CD14-positive monocyte (primary cell): ENCODE measurements at regions not wholly inside any gene's neighbourhood (a gene's known extent, or its start where the extent isn't known, plus 50 kb on each side); places are given as distances from the start of the nearest gene placed in this dataset.
A peak's percentile ranks its signal among the peaks of the same experiment; 100 is the strongest.

ENCODE experiments used
- DNase-seq, 3 donors: peaks; one replicate each; pipeline ENCODE4 v3.0.0-alpha.2; 2011 to 2022
- H2AFZ ChIP-seq: 2 replicates; pipeline ENCODE4 v1.6.0; 2012; ENCODE audit warnings: mild to moderate bottlenecking, low read depth, low read length, inconsistent platforms; ENCODE audit not compliant: insufficient read depth, poor library complexity, severe bottlenecking
- H3K27ac ChIP-seq, 2 donors: 1 replicate in 1 of 2; 2 replicates in 1 of 2; pipeline ENCODE4 v1.5.1; 2012 to 2013; ENCODE audit warnings: low read length in 2 of 2, control low read depth in 1 of 2, inconsistent platforms in 1 of 2, low read depth in 1 of 2, mild to moderate bottlenecking in 1 of 2
- H3K27me3 ChIP-seq, 2 donors: one replicate each; pipeline versions ENCODE4 v1.6.0 to v1.6.1; 2011 to 2013; ENCODE audit warnings: low read length in 2 of 2; ENCODE audit not compliant: control insufficient read depth in 2 of 2, insufficient read depth in 2 of 2
- H3K36me3 ChIP-seq, 2 donors: replicated peaks in 1 of 2; 1 replicate in 1 of 2; 2 replicates in 1 of 2; pipeline versions ENCODE4 v1.5.1 to v1.6.1; 2012 to 2013; ENCODE audit warnings: low read length in 2 of 2, control low read depth in 1 of 2, inconsistent platforms in 1 of 2, mild to moderate bottlenecking in 1 of 2; ENCODE audit not compliant: insufficient read depth in 2 of 2, control insufficient read depth in 1 of 2
- H3K4me1 ChIP-seq, 2 donors: 1 replicate in 1 of 2; 2 replicates in 1 of 2; pipeline versions ENCODE4 v1.5.1 to v1.6.1; 2012 to 2013; ENCODE audit warnings: low read length in 2 of 2, control low read depth in 1 of 2, inconsistent platforms in 1 of 2, mild to moderate bottlenecking in 1 of 2, moderate library complexity in 1 of 2; ENCODE audit not compliant: insufficient read depth in 2 of 2, control insufficient read depth in 1 of 2
- H3K4me2 ChIP-seq: replicated peaks from 2 replicates; pipeline ENCODE3; 2012; ENCODE audit warnings: low read length, moderate library complexity, mild to moderate bottlenecking; ENCODE audit not compliant: poor library complexity, severe bottlenecking; ENCODE audit errors: extremely low read depth
- H3K4me3 ChIP-seq, 3 experiments: fragments of 200-600 bp in 1 of 3; sonication (generic) in 1 of 3; replicated peaks in 1 of 3; 1 replicate in 2 of 3; 2 replicates in 1 of 3; pipeline ENCODE4 v1.5.1; 2011 to 2013; ENCODE audit warnings: low read length in 3 of 3, mild to moderate bottlenecking in 3 of 3, control low read depth in 2 of 3, low read depth in 2 of 3, inconsistent platforms in 1 of 3, moderate library complexity in 1 of 3
- H3K79me2 ChIP-seq: 2 replicates; pipeline ENCODE4 v1.6.0; 2012; ENCODE audit warnings: mild to moderate bottlenecking, control low read depth, inconsistent platforms, low read length, moderate library complexity; ENCODE audit not compliant: insufficient read depth
- H3K9ac ChIP-seq: 2 replicates; pipeline ENCODE4 v1.6.0; 2017; ENCODE audit warnings: low read length, mild to moderate bottlenecking; ENCODE audit not compliant: insufficient read depth, poor library complexity, severe bottlenecking
- H3K9me3 ChIP-seq, 2 donors: replicated peaks in 1 of 2; 1 replicate in 1 of 2; 2 replicates in 1 of 2; pipeline versions ENCODE4 v1.5.1 to v1.6.1; 2012 to 2013; ENCODE audit warnings: low read length in 2 of 2, control low read depth in 1 of 2; ENCODE audit not compliant: control insufficient read depth in 1 of 2, insufficient read depth in 1 of 2
- H4K20me1 ChIP-seq: 2 replicates; pipeline ENCODE4 v1.6.0; 2012; ENCODE audit warnings: mild to moderate bottlenecking, low read length, control low read depth, moderate library complexity; ENCODE audit not compliant: insufficient read depth
- H3K27ac Mint-ChIP-seq, 7 donors: one replicate each; pipeline ENCODE4 v1.8.0; 2020; ENCODE audit warnings: mild to moderate bottlenecking in 7 of 7, mixed read lengths in 7 of 7, moderate library complexity in 6 of 7, inconsistent platforms in 2 of 7
- H3K27me3 Mint-ChIP-seq, 3 donors: one replicate each; pipeline ENCODE4 v1.8.0; 2021 to 2022; ENCODE audit warnings: low read depth in 3 of 3, mild to moderate bottlenecking in 3 of 3, mixed read lengths in 3 of 3, moderate library complexity in 3 of 3, inconsistent platforms in 1 of 3
- H3K36me3 Mint-ChIP-seq, 2 donors: one replicate each; pipeline ENCODE4 v1.8.0; 2020; ENCODE audit warnings: mixed read lengths in 2 of 2, inconsistent platforms in 1 of 2, mild to moderate bottlenecking in 1 of 2
- H3K4me1 Mint-ChIP-seq: one replicate; pipeline ENCODE4 v1.8.0; 2020; ENCODE audit warnings: mild to moderate bottlenecking, mixed read lengths
- H3K4me3 Mint-ChIP-seq, 2 donors: one replicate each; pipeline ENCODE4 v1.8.0; 2020; ENCODE audit warnings: mild to moderate bottlenecking in 2 of 2, mixed read lengths in 2 of 2, moderate library complexity in 1 of 2
- H3K9me3 Mint-ChIP-seq, 7 donors: one replicate each; pipeline ENCODE4 v1.8.0; 2020 to 2022; ENCODE audit warnings: mixed read lengths in 7 of 7, mild to moderate bottlenecking in 6 of 7, moderate library complexity in 6 of 7, inconsistent platforms in 2 of 7
- WGBS: methylation state at CpG from one replicate; pipeline ENCODE4 v1.1.5; 2013; ENCODE audit warnings: missing lambda C conversion rate; ENCODE audit not compliant: insufficient coverage; 5-methylcytosine and 5-hydroxymethylcytosine counted together
- intact Hi-C, 2 donors: fragments of 100-400 bp; cut with micrococcal nuclease; formaldehyde crosslinking; loops; one replicate each; pipeline versions ENCODE4 v1.15.0 to v1.15.1; 2023
- TF ChIP-seq, protein P1 (sequence below): fragments of 200-600 bp; IDR thresholded peaks from one replicate; pipeline ENCODE4 v1.8.0; 2022; ENCODE audit warnings: antibody characterized with exemption, mild to moderate bottlenecking

- Mint-ChIP-seq H3K9me3 (peaks cover 0 to 6% (median 0%) of the 10 kb centered on the region in 7 donors), H3K4me3 (no peak overlapping the region), H3K27ac (peak overlapping the region in 1 of 7 donors; percentile 35), H3K36me3 (no peaks in the 10 kb centered on the region), H3K27me3 (no peaks in the 10 kb centered on the region), H3K4me1 (peaks cover 2% of the 10 kb centered on the region)
- Histone ChIP-seq H2AFZ (no peak overlapping the region), H3K9ac (no peak overlapping the region), H4K20me1 (no peaks in the 10 kb centered on the region), H3K27me3 (no peaks in the 10 kb centered on the region), H3K4me3 (no peak overlapping the region), H3K79me2 (no peaks in the 10 kb centered on the region), H3K27ac (no peak overlapping the region), H3K36me3 (no peaks in the 10 kb centered on the region), H3K9me3 (no peaks in the 10 kb centered on the region), H3K4me1 (no peaks in the 10 kb centered on the region), H3K4me2 (no peak overlapping the region)
- TF ChIP-seq, protein P1, sequence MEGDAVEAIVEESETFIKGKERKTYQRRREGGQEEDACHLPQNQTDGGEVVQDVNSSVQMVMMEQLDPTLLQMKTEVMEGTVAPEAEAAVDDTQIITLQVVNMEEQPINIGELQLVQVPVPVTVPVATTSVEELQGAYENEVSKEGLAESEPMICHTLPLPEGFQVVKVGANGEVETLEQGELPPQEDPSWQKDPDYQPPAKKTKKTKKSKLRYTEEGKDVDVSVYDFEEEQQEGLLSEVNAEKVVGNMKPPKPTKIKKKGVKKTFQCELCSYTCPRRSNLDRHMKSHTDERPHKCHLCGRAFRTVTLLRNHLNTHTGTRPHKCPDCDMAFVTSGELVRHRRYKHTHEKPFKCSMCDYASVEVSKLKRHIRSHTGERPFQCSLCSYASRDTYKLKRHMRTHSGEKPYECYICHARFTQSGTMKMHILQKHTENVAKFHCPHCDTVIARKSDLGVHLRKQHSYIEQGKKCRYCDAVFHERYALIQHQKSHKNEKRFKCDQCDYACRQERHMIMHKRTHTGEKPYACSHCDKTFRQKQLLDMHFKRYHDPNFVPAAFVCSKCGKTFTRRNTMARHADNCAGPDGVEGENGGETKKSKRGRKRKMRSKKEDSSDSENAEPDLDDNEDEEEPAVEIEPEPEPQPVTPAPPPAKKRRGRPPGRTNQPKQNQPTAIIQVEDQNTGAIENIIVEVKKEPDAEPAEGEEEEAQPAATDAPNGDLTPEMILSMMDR: no peak
- intact Hi-C loops: no loop called here
- DNase-seq: no peak
- WGBS: 90% methylated on average over 3 of the region's 3 CpGs
These were observed 545.0 kb downstream of the GBA3 start for GRCh38 chr4:23237771-23238170.

GRCh38 chr4:23235628-23236390, 543.1 kb downstream of the GBA3 start:
- intact Hi-C loops: no loop called here
- peaks cover 2% of the 10 kb centered on the region for H3K4me1 Mint-ChIP-seq
- H3K9me3 Mint-ChIP-seq: peaks cover 0 to 6% (median 0%) of the 10 kb centered on the region in 7 donors
- Histone ChIP-seq H3K36me3 (no peaks in the 10 kb centered on the region), H3K79me2 (no peaks in the 10 kb centered on the region), H4K20me1 (no peaks in the 10 kb centered on the region), H3K4me2 (no peak overlapping the region), H3K4me1 (no peaks in the 10 kb centered on the region), H3K9me3 (no peaks in the 10 kb centered on the region), H3K27ac (no peak overlapping the region), H3K27me3 (no peaks in the 10 kb centered on the region), H3K4me3 (no peak overlapping the region), H2AFZ (no peak overlapping the region), H3K9ac (no peak overlapping the region)
- DNase-seq: no peak
- no peaks in the 10 kb centered on the region for H3K27me3 Mint-ChIP-seq
- H3K4me3 Mint-ChIP-seq: no peak overlapping the region
- TF ChIP-seq, protein P1: no peak
- peak overlapping the region in 1 of 7 donors; percentile 35 for H3K27ac Mint-ChIP-seq
- WGBS: 53% methylated on average over 3 of the region's 5 CpGs
- no peaks in the 10 kb centered on the region for H3K36me3 Mint-ChIP-seq
